Spleen (tissue), 7 donors: ENCODE measurements at regions not wholly inside any gene's neighbourhood (a gene's known extent, or its start where the extent isn't known, plus 50 kb on each side); places are given as distances from the start of the nearest gene placed in this dataset.

ENCODE experiments used
- POLR2A ChIP-seq, 3 donors: fragments of 450-650 bp; IDR thresholded peaks; one replicate each; pipeline ENCODE4 v1.5.1; 2017; ENCODE audit warnings: antibody characterized with exemption in 3 of 3, mild to moderate bottlenecking in 1 of 3
- TF ChIP-seq, protein P1 (sequence below), 11 experiments: fragments of 200-600 bp in 7 of 11; fragments of 450-650 bp in 4 of 11; sonication (generic) in 4 of 11; IDR thresholded peaks in 8 of 11; conservative IDR thresholded peaks in 3 of 11; 1 replicate in 7 of 11; 2 replicates in 4 of 11; pipeline versions ENCODE4 v1.4.0 to v1.8.0; 2016 to 2021; ENCODE audit warnings: antibody characterized with exemption in 11 of 11, inconsistent platforms in 4 of 11, mild to moderate bottlenecking in 1 of 11
- donor health status: DM: no; HTN: no; CAD: no; lungs with moderate emphysema.
- donor health status: DM: no; HTN: no; CAD: no.
- donor health status: DM: no; HTN: no; CAD: no.

DNA sequence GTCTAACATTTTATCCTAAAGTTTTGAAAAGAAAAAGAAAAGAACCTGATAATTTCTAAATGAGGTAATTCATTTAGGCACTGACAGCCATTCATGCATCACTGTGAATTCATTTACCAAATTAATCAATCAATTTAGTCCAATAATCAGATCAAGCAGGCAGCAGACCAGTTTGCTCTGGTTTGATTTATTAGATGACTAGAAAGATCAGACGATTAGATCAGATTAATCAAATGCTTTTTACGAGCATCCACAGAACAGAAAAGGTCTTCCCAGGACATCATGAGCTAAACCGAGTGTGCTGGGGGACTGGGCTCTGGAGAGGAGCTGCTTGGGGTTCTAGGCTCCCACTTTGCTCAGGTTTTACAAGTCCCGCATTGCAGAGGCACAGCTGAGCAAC lies 226.5 kb upstream of the MYO3A start:
- TF ChIP-seq, protein P1, sequence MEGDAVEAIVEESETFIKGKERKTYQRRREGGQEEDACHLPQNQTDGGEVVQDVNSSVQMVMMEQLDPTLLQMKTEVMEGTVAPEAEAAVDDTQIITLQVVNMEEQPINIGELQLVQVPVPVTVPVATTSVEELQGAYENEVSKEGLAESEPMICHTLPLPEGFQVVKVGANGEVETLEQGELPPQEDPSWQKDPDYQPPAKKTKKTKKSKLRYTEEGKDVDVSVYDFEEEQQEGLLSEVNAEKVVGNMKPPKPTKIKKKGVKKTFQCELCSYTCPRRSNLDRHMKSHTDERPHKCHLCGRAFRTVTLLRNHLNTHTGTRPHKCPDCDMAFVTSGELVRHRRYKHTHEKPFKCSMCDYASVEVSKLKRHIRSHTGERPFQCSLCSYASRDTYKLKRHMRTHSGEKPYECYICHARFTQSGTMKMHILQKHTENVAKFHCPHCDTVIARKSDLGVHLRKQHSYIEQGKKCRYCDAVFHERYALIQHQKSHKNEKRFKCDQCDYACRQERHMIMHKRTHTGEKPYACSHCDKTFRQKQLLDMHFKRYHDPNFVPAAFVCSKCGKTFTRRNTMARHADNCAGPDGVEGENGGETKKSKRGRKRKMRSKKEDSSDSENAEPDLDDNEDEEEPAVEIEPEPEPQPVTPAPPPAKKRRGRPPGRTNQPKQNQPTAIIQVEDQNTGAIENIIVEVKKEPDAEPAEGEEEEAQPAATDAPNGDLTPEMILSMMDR (IDR thresholded peaks at IDR 0.05 in 8 of 11, conservative IDR thresholded peaks at IDR 0.05 in 3 of 11) = no peak
- TF ChIP-seq POLR2A (IDR thresholded peaks at IDR 0.05) = no peak
